SK-N-SH (cell line): ENCODE measurements at regions not wholly inside any gene's neighbourhood (a gene's known extent, or its start where the extent isn't known, plus 50 kb on each side); places are given as distances from the start of the nearest gene placed in this dataset.

Experiments used
- CTCF ChIA-PET: fragments of 300-600, 350-600 bp; formaldehyde crosslinking; extraction: SDS; loops from one replicate; lab custom pipeline; 2021; lab: Yijun Ruan, JAX
- POLR2A ChIA-PET: fragments of 350-600 bp; sonication (Branson Sonifier 250); formaldehyde crosslinking; extraction: SDS; loops from one replicate; lab custom pipeline; 2020; ENCODE audit warnings: antibody characterized with exemption, inconsistent platforms; lab: Yijun Ruan, JAX
- DNase-seq: peaks from one replicate; pipeline ENCODE4 v3.0.0; 2012
- H2AFZ ChIP-seq: fragments of 200-600 bp; sonication (generic); 2 replicates; pipeline ENCODE4 v1.8.1; 2016; ENCODE audit warnings: antibody characterized with exemption, mild to moderate bottlenecking, low read depth
- H3F3A ChIP-seq: fragments of 200-600 bp; sonication (generic); replicated peaks from 2 replicates; pipeline ENCODE3; 2016; ENCODE audit warnings: antibody characterized with exemption, mild to moderate bottlenecking; ENCODE audit not compliant: insufficient read depth
- H3K27ac ChIP-seq, 2 experiments: fragments of 200-500 bp in 1 of 2; fragments of 200-600 bp in 1 of 2; sonication (Bioruptor generic) in 1 of 2; sonication (generic), shearing (Covaris generic) in 1 of 2; 2 replicates each; pipeline versions ENCODE4 v1.5.1 to v1.6.1; 2014 to 2016; ENCODE audit warnings: low read depth in 2 of 2, inconsistent platforms in 1 of 2, low read length in 1 of 2, mild to moderate bottlenecking in 1 of 2, mixed read lengths in 1 of 2
- H3K27me3 ChIP-seq: fragments of 200-600 bp; sonication (generic), shearing (Covaris generic); 2 replicates; pipeline ENCODE4 v1.6.1; 2016; ENCODE audit warnings: mixed run types; ENCODE audit not compliant: insufficient read depth
- H3K36me3 ChIP-seq, 2 experiments: fragments of 200-500 bp in 1 of 2; fragments of 200-600 bp in 1 of 2; sonication (Bioruptor generic) in 1 of 2; sonication (generic) in 1 of 2; replicated peaks in 1 of 2; 2 replicates each; pipeline versions ENCODE3 to v1.5.1; 2014 to 2016; ENCODE audit warnings: low read length in 1 of 2, mild to moderate bottlenecking in 1 of 2; ENCODE audit not compliant: insufficient read depth in 2 of 2, control insufficient read depth in 1 of 2
- H3K4me1 ChIP-seq, 2 experiments: fragments of 200-500 bp in 1 of 2; fragments of 200-600 bp in 1 of 2; sonication (Bioruptor generic) in 1 of 2; sonication (generic), shearing (Covaris generic) in 1 of 2; 2 replicates each; pipeline versions ENCODE4 v1.5.1 to v1.6.1; 2014 to 2016; ENCODE audit warnings: low read depth in 1 of 2, low read length in 1 of 2, mixed run types in 1 of 2; ENCODE audit not compliant: insufficient read depth in 2 of 2, control insufficient read depth in 1 of 2
- H3K4me2 ChIP-seq: fragments of 200-600 bp; sonication (generic), shearing (Covaris generic); 2 replicates; pipeline ENCODE4 v1.6.1; 2017; ENCODE audit warnings: mixed run types
- H3K4me3 ChIP-seq, 2 experiments: fragments of 200-500 bp in 1 of 2; fragments of 200-600 bp in 1 of 2; sonication (Bioruptor generic) in 1 of 2; sonication (generic), shearing (Covaris generic) in 1 of 2; 2 replicates each; pipeline versions ENCODE4 v1.5.1 to v1.8.1; 2014 to 2016; ENCODE audit warnings: low read depth in 2 of 2, inconsistent platforms in 1 of 2, low read length in 1 of 2, mild to moderate bottlenecking in 1 of 2, mixed read lengths in 1 of 2, moderate library complexity in 1 of 2
- H3K79me2 ChIP-seq: fragments of 200-600 bp; sonication (generic); 2 replicates; pipeline ENCODE4 v1.8.1; 2017; ENCODE audit warnings: mild to moderate bottlenecking; ENCODE audit not compliant: insufficient read depth
- H3K9ac ChIP-seq: fragments of 200-600 bp; sonication (generic); 2 replicates; pipeline ENCODE4 v1.6.1; 2017; ENCODE audit warnings: mixed run types
- H3K9me2 ChIP-seq: fragments of 200-600 bp; sonication (generic); 2 replicates; pipeline ENCODE4 v1.6.1; 2017; ENCODE audit warnings: mixed run types
- H3K9me3 ChIP-seq: fragments of 200-600 bp; sonication (generic); 2 replicates; pipeline ENCODE4 v1.6.1; 2017; ENCODE audit warnings: mixed run types, mild to moderate bottlenecking, moderate library complexity
- H4K20me1 ChIP-seq: fragments of 200-600 bp; sonication (generic); 2 replicates; pipeline ENCODE4 v1.6.1; 2017; ENCODE audit warnings: mild to moderate bottlenecking, mixed run types; ENCODE audit not compliant: insufficient read depth
- CHD2 ChIP-seq: fragments of 150-350 bp; IDR thresholded peaks from 2 replicates; pipeline ENCODE4 v1.6.1; 2018; ENCODE audit warnings: low read length; ENCODE audit not compliant: partially characterized antibody
- ELF1 ChIP-seq: IDR thresholded peaks from 2 replicates; pipeline ENCODE4 v1.4.0; 2012
- EZH2phosphoT487 ChIP-seq: fragments of 200-600 bp; sonication (generic); IDR thresholded peaks from 2 replicates; pipeline ENCODE4 v1.6.1; 2017; ENCODE audit warnings: low read depth, mixed run types, mild to moderate bottlenecking, antibody characterized with exemption, moderate library complexity, borderline replicate concordance
- FOXJ3 ChIP-seq: sonication (generic); formaldehyde crosslinking; IDR thresholded peaks from 2 replicates; pipeline ENCODE4 v1.5.1; 2020; ENCODE audit warnings: mild to moderate bottlenecking, missing genetic modification reagents
- FOXM1 ChIP-seq: IDR thresholded peaks from 2 replicates; pipeline ENCODE4 v1.4.0; 2012; ENCODE audit warnings: low read depth, mild to moderate bottlenecking
- GABPA ChIP-seq: IDR thresholded peaks from 2 replicates; pipeline ENCODE4 v1.4.0; 2012; ENCODE audit warnings: low read depth, mild to moderate bottlenecking
- GATA2 ChIP-seq: sonication (generic); formaldehyde crosslinking; IDR thresholded peaks from 2 replicates; pipeline ENCODE4 v1.5.0; 2020; ENCODE audit warnings: mild to moderate bottlenecking, missing genetic modification reagents
- JUND ChIP-seq: IDR thresholded peaks from 2 replicates; pipeline ENCODE4 v1.4.0; 2012
- MEF2A ChIP-seq: IDR thresholded peaks from 2 replicates; pipeline ENCODE4 v1.4.0; 2012; ENCODE audit warnings: low read depth, borderline replicate concordance
- MXI1 ChIP-seq: IDR thresholded peaks from 2 replicates; pipeline ENCODE4 v1.6.1; 2012; ENCODE audit warnings: mild to moderate bottlenecking, low read depth, low read length, improper control_type of control experiment
- NRF1 ChIP-seq: IDR thresholded peaks from 2 replicates; pipeline ENCODE4 v1.6.1; 2012; ENCODE audit warnings: low read depth, mild to moderate bottlenecking, low read length
- POLR2AphosphoS5 ChIP-seq: IDR thresholded peaks from 2 replicates; pipeline ENCODE4 v1.6.1; 2012; ENCODE audit warnings: low read depth, low read length
- RCOR1 ChIP-seq: fragments of 150-350 bp; IDR thresholded peaks from 2 replicates; pipeline ENCODE4 v1.6.1; 2017; ENCODE audit warnings: antibody characterized with exemption, low read length
- RXRA ChIP-seq: IDR thresholded peaks from 2 replicates; pipeline ENCODE4 v1.4.0; 2012; ENCODE audit warnings: low read depth, mild to moderate bottlenecking, borderline replicate concordance
- SIN3A ChIP-seq: IDR thresholded peaks from 2 replicates; pipeline ENCODE4 v1.6.1; 2012; ENCODE audit warnings: low read depth, mild to moderate bottlenecking, low read length, moderate library complexity, borderline replicate concordance
- SMC3 ChIP-seq: IDR thresholded peaks from 2 replicates; pipeline ENCODE4 v1.6.1; 2012; ENCODE audit warnings: low read depth, low read length, improper control_type of control experiment
- TCF12 ChIP-seq: IDR thresholded peaks from 2 replicates; pipeline ENCODE4 v1.4.0; 2012
- YY1 ChIP-seq: IDR thresholded peaks from 2 replicates; pipeline ENCODE4 v1.4.0; 2012; ENCODE audit warnings: low read depth, mild to moderate bottlenecking
- WGBS: methylation state at CpG from one replicate; pipeline ENCODE4 v1.1.6; 2017; ENCODE audit warnings: low lambda C conversion rate; 5-methylcytosine and 5-hydroxymethylcytosine counted together
- TF ChIP-seq, protein P1 (sequence below): IDR thresholded peaks from 2 replicates; pipeline ENCODE4 v1.4.0; 2012; ENCODE audit warnings: low read depth
- TF ChIP-seq, protein P2 (sequence below): IDR thresholded peaks from 2 replicates; pipeline ENCODE4 v1.4.0; 2012; ENCODE audit warnings: low read depth, borderline replicate concordance
- TF ChIP-seq, protein P3 (sequence below): fragments of 200-600 bp; sonication (generic); IDR thresholded peaks from 2 replicates; pipeline ENCODE4 v1.6.1; 2017; ENCODE audit warnings: antibody characterized with exemption, mild to moderate bottlenecking, moderate library complexity

DNA sequence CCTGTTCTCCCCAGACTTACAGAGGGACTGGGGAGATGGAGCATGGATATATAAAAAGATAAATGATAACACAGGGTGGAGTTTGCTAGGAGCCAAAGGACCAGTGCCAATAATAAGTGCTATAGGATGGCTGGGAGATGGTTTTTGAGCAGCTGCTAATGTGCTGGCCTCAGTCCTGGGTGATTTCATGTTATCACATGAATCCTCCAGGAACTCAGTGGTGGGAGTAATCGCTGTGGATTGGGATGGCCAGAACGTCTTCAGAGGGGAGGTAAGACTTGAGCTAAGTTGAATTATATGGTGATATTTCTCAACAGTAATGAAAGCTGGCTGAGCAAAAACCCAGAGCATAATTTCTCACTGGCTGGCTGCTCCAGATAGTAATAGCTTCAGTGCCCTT is 441.4 kb downstream of the SLC4A3 start:
- Histone ChIP-seq H3K9me3 (no peaks in the 10 kb centered on the region), H3F3A (no peaks in the 10 kb centered on the region), H3K9ac (no peak overlapping the region), H3K79me2 (no peaks in the 10 kb centered on the region), H3K9me2 (no peaks in the 10 kb centered on the region), H4K20me1 (no peaks in the 10 kb centered on the region), H3K27me3 (no peaks in the 10 kb centered on the region), H3K36me3 (no peaks in the 10 kb centered on the region), H2AFZ (no peak overlapping the region), H3K4me3 (no peak overlapping the region), H3K4me2 (no peak overlapping the region), H3K4me1 (no peaks in the 10 kb centered on the region), H3K27ac (no peak overlapping the region)
- no peak for TF ChIP-seq ELF1
- TF ChIP-seq MEF2A, result no peak
- TF ChIP-seq EZH2phosphoT487, result no peak
- no peak for TF ChIP-seq YY1
- no peak for TF ChIP-seq FOXJ3 (CRISPR knock-in tag)
- 10% methylated on average over 2 of the region's 2 CpGs for WGBS
- DNase-seq, result no peak
- POLR2A ChIA-PET, result no interaction called here
- CTCF ChIA-PET, result interaction anchor here (0.6 kb wide), 1 partner anchor 15 kb away, joined by 4 read pairs; no protein-coding TSS in a partner anchor

DNA sequence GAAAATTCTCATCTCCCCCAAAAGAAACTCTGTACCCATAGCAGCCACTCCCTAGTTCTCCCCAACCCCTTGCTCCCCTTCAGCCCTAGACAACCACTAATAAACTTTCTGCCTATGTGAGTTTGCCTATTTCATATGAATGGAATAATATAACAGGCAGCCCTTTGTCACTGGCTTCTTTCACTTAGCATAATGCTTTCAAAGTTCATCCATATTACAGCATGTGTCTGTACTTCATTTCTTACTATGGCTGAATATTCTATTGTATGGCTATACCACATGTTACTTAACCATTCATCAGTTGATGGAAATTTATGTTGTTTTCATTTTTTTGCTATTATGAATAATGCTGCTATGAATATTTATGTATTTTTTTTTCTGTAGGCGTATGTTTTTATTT is 442.9 kb downstream of the SLC4A3 start:
- 38% methylated on average over 1 of the region's 1 CpG for WGBS
- H3K4me1 ChIP-seq, result no peaks in the 10 kb centered on the region
- no peak overlapping the region for H3K9ac ChIP-seq
- no peaks in the 10 kb centered on the region for H3K9me2 ChIP-seq
- H3F3A ChIP-seq, result no peaks in the 10 kb centered on the region
- H2AFZ ChIP-seq, result no peak overlapping the region
- no peaks in the 10 kb centered on the region for H4K20me1 ChIP-seq
- H3K27me3 ChIP-seq, result no peaks in the 10 kb centered on the region
- ChIA-PET POLR2A (no interaction called here), CTCF (no interaction called here)
- no peak for DNase-seq
- H3K9me3 ChIP-seq, result no peaks in the 10 kb centered on the region
- no peak overlapping the region for H3K27ac ChIP-seq
- H3K36me3 ChIP-seq, result no peaks in the 10 kb centered on the region
- TF ChIP-seq MXI1 (no peak), RCOR1 (no peak)
- no peak overlapping the region for H3K4me3 ChIP-seq
- H3K79me2 ChIP-seq, result no peaks in the 10 kb centered on the region
- no peak overlapping the region for H3K4me2 ChIP-seq

DNA sequence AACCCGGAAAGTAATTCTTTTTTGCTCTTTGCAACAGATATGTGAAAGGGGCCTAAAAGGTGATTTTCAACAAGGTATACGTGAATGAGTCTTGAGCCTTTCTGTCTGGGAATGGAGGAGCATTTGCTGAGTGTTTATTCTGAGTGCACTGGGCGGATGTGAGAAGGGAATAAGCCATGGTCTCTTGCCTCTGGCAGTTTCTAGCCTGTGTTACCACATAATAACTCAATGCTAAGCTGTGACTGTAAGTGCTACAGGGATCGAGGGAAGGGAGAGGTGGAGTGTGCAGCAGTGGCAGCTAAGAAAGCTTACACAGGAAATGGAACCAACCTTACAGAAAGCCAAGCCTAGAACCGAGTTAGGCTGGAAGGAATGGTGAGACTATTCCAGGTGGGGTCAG is 444.3 kb downstream of the SLC4A3 start:
- ChIA-PET POLR2A (no interaction called here), CTCF (no interaction called here)
- no peaks in the 10 kb centered on the region for H3K36me3 ChIP-seq
- H3K9ac ChIP-seq, result no peak overlapping the region
- H3K27me3 ChIP-seq, result no peaks in the 10 kb centered on the region
- H3K4me2 ChIP-seq, result no peak overlapping the region
- no peaks in the 10 kb centered on the region for H4K20me1 ChIP-seq
- no peak overlapping the region for H2AFZ ChIP-seq
- TF ChIP-seq NRF1 (no peak), POLR2AphosphoS5 (no peak), SMC3 (no peak), YY1 (no peak), CHD2 (no peak), GATA2 (CRISPR knock-in tag) (no peak), ELF1 (no peak), FOXJ3 (CRISPR knock-in tag) (no peak), EZH2phosphoT487 (no peak), JUND (no peak), GABPA (no peak), FOXM1 (no peak), RXRA (no peak), MEF2A (no peak), SIN3A (no peak), TCF12 (no peak)
- TF ChIP-seq, protein P1, sequence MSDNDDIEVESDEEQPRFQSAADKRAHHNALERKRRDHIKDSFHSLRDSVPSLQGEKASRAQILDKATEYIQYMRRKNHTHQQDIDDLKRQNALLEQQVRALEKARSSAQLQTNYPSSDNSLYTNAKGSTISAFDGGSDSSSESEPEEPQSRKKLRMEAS, result no peak
- TF ChIP-seq, protein P2, sequence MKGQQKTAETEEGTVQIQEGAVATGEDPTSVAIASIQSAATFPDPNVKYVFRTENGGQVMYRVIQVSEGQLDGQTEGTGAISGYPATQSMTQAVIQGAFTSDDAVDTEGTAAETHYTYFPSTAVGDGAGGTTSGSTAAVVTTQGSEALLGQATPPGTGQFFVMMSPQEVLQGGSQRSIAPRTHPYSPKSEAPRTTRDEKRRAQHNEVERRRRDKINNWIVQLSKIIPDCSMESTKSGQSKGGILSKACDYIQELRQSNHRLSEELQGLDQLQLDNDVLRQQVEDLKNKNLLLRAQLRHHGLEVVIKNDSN, result no peak
- TF ChIP-seq, protein P3, sequence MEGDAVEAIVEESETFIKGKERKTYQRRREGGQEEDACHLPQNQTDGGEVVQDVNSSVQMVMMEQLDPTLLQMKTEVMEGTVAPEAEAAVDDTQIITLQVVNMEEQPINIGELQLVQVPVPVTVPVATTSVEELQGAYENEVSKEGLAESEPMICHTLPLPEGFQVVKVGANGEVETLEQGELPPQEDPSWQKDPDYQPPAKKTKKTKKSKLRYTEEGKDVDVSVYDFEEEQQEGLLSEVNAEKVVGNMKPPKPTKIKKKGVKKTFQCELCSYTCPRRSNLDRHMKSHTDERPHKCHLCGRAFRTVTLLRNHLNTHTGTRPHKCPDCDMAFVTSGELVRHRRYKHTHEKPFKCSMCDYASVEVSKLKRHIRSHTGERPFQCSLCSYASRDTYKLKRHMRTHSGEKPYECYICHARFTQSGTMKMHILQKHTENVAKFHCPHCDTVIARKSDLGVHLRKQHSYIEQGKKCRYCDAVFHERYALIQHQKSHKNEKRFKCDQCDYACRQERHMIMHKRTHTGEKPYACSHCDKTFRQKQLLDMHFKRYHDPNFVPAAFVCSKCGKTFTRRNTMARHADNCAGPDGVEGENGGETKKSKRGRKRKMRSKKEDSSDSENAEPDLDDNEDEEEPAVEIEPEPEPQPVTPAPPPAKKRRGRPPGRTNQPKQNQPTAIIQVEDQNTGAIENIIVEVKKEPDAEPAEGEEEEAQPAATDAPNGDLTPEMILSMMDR, result no peak
- H3K9me3 ChIP-seq, result no peaks in the 10 kb centered on the region
- no peak overlapping the region for H3K4me3 ChIP-seq
- H3K27ac ChIP-seq, result no peak overlapping the region
- peaks cover 6% of the 10 kb centered on the region for H3F3A ChIP-seq
- 35% methylated on average over 5 of the region's 5 CpGs for WGBS
- H3K79me2 ChIP-seq, result no peaks in the 10 kb centered on the region
- H3K4me1 ChIP-seq, result no peaks in the 10 kb centered on the region
- H3K9me2 ChIP-seq, result no peaks in the 10 kb centered on the region
- DNase-seq, result no peak
